DMS 273 treated with DMSO at 0.1 percent for 48 hours (cell line): ENCODE measurements at regions not wholly inside any gene's neighbourhood (a gene's known extent, or its start where the extent isn't known, plus 50 kb on each side); places are given as distances from the start of the nearest gene placed in this dataset.

ENCODE experiments used
- DNase-seq: peaks from one replicate; lab custom pipeline; 2025; lab: John Stamatoyannopoulos, UW

- no peak for DNase-seq
Observed at GRCh38 chr1:199857108-199857507, 170.4 kb upstream of the NR5A2 start.

- no peak for DNase-seq
Observed at GRCh38 chr1:199857516-199857915, 170.0 kb upstream of the NR5A2 start.

GRCh38 chr1:199858171-199858570 lies 169.3 kb upstream of the NR5A2 start:
- no peak for DNase-seq

GRCh38 chr1:199858856-199859255 lies 168.7 kb upstream of the NR5A2 start:
- DNase-seq, result no peak

- no peak for DNase-seq
Observed at GRCh38 chr1:199859491-199859933, 168.0 kb upstream of the NR5A2 start.

GRCh38 chr1:199861020-199861795 lies 166.3 kb upstream of the NR5A2 start:
- no peak for DNase-seq

- no peak for DNase-seq
Observed at GRCh38 chr1:199862047-199862446, 165.5 kb upstream of the NR5A2 start.

- DNase-seq, result no peak
Observed at GRCh38 chr1:199866210-199866617, 161.3 kb upstream of the NR5A2 start.

- DNase-seq, result no peak
Observed at GRCh38 chr1:199867601-199868000, 159.9 kb upstream of the NR5A2 start.

- no peak for DNase-seq
Observed at GRCh38 chr1:199868777-199869176, 158.7 kb upstream of the NR5A2 start.

GRCh38 chr1:199875337-199875736 lies 152.2 kb upstream of the NR5A2 start:
- no peak for DNase-seq

- no peak for DNase-seq
Observed at GRCh38 chr1:199875856-199876255, 151.7 kb upstream of the NR5A2 start.

- no peak for DNase-seq
Observed at GRCh38 chr1:199877526-199878384, 149.8 kb upstream of the NR5A2 start.

- DNase-seq, result no peak
Observed at GRCh38 chr1:199878823-199879222, 148.7 kb upstream of the NR5A2 start.

GRCh38 chr1:199898654-199899053 lies 128.9 kb upstream of the NR5A2 start:
- no peak for DNase-seq

- no peak for DNase-seq
Observed at GRCh38 chr1:199901341-199901740, 126.2 kb upstream of the NR5A2 start.

GRCh38 chr1:199907361-199907760 lies 120.1 kb upstream of the NR5A2 start:
- no peak for DNase-seq

- no peak for DNase-seq
Observed at GRCh38 chr1:199909137-199909536, 118.4 kb upstream of the NR5A2 start.

- no peak for DNase-seq
Observed at GRCh38 chr1:199913318-199913717, 114.2 kb upstream of the NR5A2 start.

- DNase-seq, result no peak
Observed at GRCh38 chr1:199914546-199914945, 113.0 kb upstream of the NR5A2 start.

- no peak for DNase-seq
Observed at GRCh38 chr1:199918196-199918769, 109.2 kb upstream of the NR5A2 start.

GRCh38 chr1:199920635-199921034 lies 106.9 kb upstream of the NR5A2 start:
- DNase-seq, result no peak

GRCh38 chr1:199929556-199929955 lies 98.0 kb upstream of the NR5A2 start:
- DNase-seq, result no peak
